HL-60 (cell line): ENCODE measurements at regions not wholly inside any gene's neighbourhood (a gene's known extent, or its start where the extent isn't known, plus 50 kb on each side); places are given as distances from the start of the nearest gene placed in this dataset.

Experiments used
- CTCF ChIP-seq: IDR thresholded peaks from one replicate; pipeline ENCODE4 v1.5.1; 2011; ENCODE audit warnings: low read length, control low read depth, inconsistent platforms; ENCODE audit not compliant: insufficient read depth
- GABPA ChIP-seq: IDR thresholded peaks from 2 replicates; pipeline ENCODE4 v1.6.1; 2012; ENCODE audit warnings: low read depth

GRCh38 chr6:34610819-34611477 lies 54.8 kb upstream of the SPDEF start:
- TF ChIP-seq CTCF = no peak
- TF ChIP-seq GABPA = no peak
